ENCODE measurements at regions not wholly inside any gene's neighbourhood (a gene's known extent, or its start where the extent isn't known, plus 50 kb on each side); places are given as distances from the start of the nearest gene placed in this dataset.
A peak's percentile ranks its signal among the peaks of the same experiment; 100 is the strongest.
"Not testable (repeated sequence)": the region's sequence is repeated elsewhere in the genome, so short reads cannot be mapped to it uniquely, and the experiment has no call there.

DNA sequence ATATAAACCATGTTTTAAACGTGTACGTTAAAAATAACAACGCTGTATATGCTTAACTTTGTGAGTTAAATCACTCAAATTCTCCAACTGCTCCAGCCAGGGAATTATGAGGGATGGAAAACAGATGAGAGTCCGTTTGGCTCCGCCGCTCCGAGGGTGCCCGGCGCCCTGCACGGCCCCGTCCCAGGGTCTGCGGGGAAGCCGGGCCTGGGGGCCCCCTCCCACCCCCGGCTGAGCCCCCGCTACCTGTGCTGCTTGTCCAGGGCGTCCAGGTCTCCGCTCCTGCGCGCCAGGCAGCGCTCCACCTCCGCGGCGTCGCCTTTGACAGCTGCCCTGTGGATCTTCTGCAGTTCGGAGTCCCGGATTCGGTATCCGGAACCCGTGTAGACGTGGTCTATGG lies 415.5 kb downstream of the FOXD4L4 start:
- DNase-seq, result not testable (repeated sequence)

GRCh38 chr9:66153021-66153725 lies 416.2 kb downstream of the FOXD4L4 start:
- DNase-seq, result peak; percentile 2

DNA sequence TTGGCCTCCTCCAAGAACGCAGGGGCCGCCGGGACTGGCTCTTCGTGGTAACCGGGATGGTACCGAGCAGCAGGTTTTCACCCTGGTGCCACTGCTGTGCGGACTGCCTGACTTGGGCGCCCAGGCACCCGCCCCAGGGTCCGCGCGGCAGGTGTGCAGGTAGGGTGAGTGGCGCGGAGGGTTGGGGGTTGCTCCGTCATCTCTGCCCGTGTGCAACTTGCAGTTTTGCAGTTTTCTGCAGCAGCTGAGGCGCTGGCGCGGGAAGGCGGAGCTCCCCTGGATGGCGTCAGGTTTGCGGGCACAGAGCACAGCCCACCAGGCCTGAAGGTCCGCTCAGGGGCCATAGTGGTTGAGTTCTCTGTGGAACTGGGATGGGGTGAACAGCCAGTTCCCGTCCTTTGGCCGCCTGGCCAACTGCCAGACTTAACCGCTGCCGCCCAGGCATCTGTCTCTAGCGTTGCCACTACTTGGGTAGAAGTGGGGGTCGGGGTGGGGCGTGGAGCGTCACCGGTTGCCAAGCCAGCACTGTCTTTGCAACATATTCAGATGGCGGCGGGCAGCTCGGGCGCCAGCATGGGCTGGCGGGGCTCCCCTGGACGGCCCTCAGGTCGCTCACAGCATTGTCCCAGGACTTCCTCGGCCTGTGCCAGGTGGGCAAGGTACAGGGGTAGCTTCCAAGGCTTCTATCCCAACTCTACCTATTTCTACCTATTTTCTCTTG lies 417.2 kb downstream of the FOXD4L4 start:
- not testable (repeated sequence) for DNase-seq

DNA sequence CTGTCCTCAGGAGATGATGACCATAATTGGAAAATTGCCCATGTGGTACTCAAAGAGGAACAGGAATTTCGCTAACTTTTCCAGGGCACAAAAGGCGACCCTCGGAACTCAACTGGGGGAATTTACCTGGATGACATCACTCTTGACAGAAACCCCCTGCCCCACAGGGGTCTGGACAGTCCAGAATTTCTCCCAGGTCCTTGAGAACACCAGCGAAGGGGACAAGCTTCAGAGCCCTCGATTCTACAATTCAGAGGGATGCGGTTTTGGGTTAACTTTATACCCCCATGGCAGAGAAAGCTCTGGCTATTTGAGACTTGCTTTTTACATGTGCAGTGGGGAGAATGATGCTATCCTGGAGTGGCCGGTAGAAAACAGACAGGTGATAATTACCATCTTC lies 445.4 kb downstream of the FOXD4L4 start:
- not testable (repeated sequence) for DNase-seq

DNA sequence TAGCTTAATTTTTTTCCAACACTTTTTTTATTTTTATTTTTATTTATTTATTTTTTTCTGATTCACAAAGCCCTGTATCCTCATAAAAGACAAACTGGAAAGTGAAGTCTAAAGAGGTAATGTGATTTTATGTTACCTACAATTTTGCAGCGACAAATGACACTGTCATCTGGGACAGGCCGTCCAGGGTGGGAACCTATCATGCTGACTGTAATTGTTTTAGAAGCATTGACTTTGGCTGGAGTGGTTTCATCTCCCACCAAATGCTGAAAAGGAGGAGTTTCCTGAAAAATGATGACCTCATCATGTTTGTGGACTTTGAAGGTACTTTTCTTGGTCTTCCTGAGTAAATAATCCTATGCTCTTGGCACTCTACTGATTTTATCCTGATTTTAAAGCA lies 446.7 kb downstream of the FOXD4L4 start:
- DNase-seq, result not testable (repeated sequence)

DNA sequence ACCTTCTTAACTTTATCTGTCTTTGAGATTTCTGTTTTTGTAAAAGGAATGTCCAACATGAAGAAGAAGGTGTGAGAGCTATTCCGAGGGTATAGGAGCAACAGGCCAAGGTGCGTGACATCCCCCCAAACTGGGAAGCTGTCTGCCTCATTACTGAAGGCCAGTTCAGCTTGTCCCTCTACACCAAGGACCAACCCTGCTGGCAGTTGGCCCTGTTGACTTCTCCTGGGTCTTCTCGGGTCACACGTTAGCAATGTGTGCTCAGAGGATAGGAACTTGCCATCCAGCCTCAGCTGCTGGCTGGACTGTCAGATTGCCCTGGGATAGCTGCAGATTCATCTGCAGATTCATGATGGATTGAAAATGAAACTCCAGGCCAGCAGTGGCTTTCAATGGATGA lies 460.3 kb downstream of the FOXD4L4 start:
- not testable (repeated sequence) for DNase-seq

DNA sequence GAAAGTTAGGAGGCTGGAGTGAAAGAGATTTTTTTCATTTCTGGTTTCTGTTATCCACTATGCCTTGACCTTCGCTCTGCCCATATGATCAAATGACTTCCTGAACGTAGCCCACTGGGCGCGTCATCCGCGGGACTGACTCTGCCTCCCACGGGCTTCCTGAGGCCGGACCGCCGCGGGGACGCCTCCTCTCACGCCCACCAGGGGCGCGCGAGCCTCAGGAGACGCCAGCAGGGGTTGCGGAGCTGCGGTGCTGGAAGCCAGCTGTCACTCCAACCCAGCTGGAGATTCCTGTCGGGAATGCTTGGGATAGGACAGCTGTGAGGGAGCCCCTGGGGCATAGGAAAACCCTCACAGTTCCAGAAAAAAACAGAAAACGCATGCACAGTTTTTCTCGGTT lies 461.5 kb downstream of the FOXD4L4 start:
- DNase-seq, result not testable (repeated sequence)

- DNase-seq, result not testable (repeated sequence)
Measured at GRCh38 chr9:66206617-66207016, 469.7 kb downstream of the FOXD4L4 start.

DNA sequence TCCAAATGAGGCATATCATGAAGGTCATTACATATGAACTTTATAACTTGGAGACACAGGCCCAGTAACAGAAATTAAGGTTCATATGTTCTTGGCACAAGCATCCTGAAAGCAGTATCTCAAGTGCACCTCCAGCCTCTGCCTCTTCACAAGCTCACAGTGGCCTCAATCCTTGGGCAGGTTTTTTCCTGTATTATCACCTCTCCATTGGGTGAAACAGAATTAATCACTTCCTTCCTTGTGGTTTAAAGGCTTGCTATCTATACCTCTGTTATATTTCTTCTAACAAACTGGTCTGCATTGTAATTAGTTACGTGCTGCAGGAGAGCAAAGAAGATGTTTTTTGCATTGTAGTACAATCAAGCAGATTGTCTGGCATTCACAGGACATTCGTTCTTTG lies 471.0 kb downstream of the FOXD4L4 start:
- not testable (repeated sequence) for DNase-seq

GRCh38 chr9:66244763-66245162 lies 507.8 kb downstream of the FOXD4L4 start:
- DNase-seq, result not testable (repeated sequence)

- not testable (repeated sequence) for DNase-seq
Measured at GRCh38 chr9:66245481-66245880, 508.5 kb downstream of the FOXD4L4 start.

- DNase-seq, result not testable (repeated sequence)
Measured at GRCh38 chr9:66257581-66257980, 520.6 kb downstream of the FOXD4L4 start.

GRCh38 chr9:66261576-66261975 lies 524.6 kb downstream of the FOXD4L4 start:
- not testable (repeated sequence) for DNase-seq

- not testable (repeated sequence) for DNase-seq
Measured at GRCh38 chr9:66263621-66264020, 526.7 kb downstream of the FOXD4L4 start.

DNA sequence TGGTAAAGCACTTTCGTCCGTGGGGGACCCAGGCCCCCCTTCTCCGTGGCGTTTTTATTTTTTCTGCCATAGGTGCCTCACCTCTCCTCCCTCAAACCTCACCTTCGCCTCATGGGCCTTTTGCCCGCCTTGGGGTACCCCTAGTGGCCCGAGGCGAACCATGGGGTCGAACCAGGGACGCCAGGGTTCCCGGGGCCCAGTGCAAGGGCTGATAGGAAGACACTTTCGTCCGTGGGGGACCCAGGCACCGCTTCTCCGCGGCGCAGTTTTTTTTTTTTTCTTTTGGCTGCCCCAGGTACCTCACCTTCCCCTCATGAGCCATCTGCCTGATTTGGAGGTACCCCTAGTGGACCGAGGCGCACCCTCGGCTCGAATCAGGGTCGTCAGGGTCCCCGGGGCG lies 527.8 kb downstream of the FOXD4L4 start:
- DNase-seq, result not testable (repeated sequence)

DNA sequence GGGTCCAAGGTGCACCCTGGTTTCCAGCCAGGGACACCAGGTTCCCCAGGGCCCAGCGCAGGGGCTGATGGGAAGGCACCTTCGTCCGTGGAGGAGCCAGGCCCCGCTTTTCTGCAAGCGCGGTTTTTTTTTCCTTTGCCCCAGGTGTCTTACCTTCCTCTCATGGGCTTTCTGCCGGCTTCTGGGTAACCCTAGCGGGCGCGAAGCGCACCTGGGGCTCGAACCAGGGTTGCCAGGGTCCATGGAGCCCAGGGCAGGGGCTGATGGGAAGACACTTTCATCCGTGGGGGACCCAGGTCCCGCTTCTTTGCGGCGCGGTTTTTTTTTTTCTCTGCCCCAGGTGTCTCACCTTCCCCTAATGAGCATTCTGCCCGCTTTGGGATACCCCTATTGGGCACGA lies 529.3 kb downstream of the FOXD4L4 start:
- DNase-seq, result not testable (repeated sequence)

GRCh38 chr9:66266856-66267430 lies 530.0 kb downstream of the FOXD4L4 start:
- not testable (repeated sequence) for DNase-seq

DNA sequence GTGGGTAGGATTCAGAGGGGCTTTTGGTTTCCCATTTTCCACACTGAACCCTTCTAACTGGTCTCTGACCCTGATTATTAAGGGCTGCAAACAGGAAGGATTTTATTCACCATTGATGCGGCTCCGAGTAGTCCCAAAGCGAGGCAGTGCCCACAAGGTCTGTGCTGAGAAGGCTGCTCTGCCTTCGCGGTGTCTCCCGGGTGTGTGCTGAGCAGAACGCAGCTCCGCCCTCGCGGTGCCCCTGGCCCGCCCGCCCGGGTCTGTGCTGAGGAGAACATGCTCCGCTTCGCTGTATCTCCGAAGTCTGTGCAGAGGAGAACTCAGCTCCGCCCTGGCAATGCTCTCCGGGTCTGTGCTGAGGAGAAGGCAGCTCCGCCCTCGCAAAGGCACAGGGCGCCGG lies 530.7 kb downstream of the FOXD4L4 start:
- DNase-seq, result not testable (repeated sequence)

GRCh38 chr9:66269024-66269423 lies 532.1 kb downstream of the FOXD4L4 start:
- DNase-seq, result not testable (repeated sequence)

- not testable (repeated sequence) for DNase-seq
Measured at GRCh38 chr9:66269783-66270182, 532.8 kb downstream of the FOXD4L4 start.

DNA sequence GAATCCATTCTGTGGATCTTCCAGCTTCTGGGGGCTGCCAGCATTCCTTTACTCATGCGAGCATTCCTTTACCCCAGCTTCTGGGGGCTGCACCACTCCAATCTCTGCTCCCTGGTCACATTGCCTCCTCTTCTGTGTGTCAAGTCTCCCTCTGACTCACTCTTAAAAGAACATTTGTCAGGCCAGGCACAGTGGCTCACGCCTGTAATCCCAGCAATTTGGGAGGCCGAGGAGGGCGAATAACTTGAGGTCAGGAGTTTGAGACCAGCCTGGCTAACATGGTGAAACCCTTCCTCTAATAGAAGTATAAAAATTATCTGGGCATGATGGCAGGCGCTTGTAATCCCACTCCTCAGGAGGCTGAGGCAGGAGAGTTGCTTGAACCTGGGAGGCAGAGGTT lies 541.9 kb downstream of the FOXD4L4 start:
- not testable (repeated sequence) for DNase-seq
